B cell (primary cell): ENCODE measurements at regions not wholly inside any gene's neighbourhood (a gene's known extent, or its start where the extent isn't known, plus 50 kb on each side); places are given as distances from the start of the nearest gene placed in this dataset.

ENCODE experiments used
- ATAC-seq: fragments of 200-7000 bp; cut with Tn5 transposase; one replicate; pipeline ENCODE4 v1.10.0; 2021; ENCODE audit warnings: low read depth, mild to moderate bottlenecking, moderate number of reproducible peaks, moderate library complexity
- CTCF ChIA-PET: fragments of 350-600 bp; sonication (Branson Sonifier 250); formaldehyde crosslinking; loops from one replicate; lab custom pipeline; 2021; ENCODE audit warnings: antibody characterized with exemption, inconsistent platforms; lab: Charles Lee
- POLR2A ChIA-PET: fragments of 350-600 bp; sonication (Branson Sonifier 250); formaldehyde crosslinking; loops from one replicate; lab custom pipeline; 2021; ENCODE audit warnings: antibody characterized with exemption; lab: Charles Lee
- DNase-seq: peaks from one replicate; pipeline ENCODE4 v3.0.0; 2013
- H2AFZ ChIP-seq: 2 replicates; pipeline ENCODE4 v1.6.1; 2012; ENCODE audit warnings: mild to moderate bottlenecking, low read depth, low read length; ENCODE audit not compliant: insufficient read depth, poor library complexity, severe bottlenecking
- H3K27ac ChIP-seq, 2 donors: 1 replicate in 1 of 2; 2 replicates in 1 of 2; pipeline ENCODE4 v1.5.1; 2012 to 2013; ENCODE audit warnings: low read length in 2 of 2, mild to moderate bottlenecking in 2 of 2, moderate library complexity in 1 of 2
- H3K27me3 ChIP-seq, 4 experiments: fragments of 200-600 bp in 1 of 4; sonication (generic) in 1 of 4; replicated peaks in 1 of 4; 1 replicate in 2 of 4; 2 replicates in 2 of 4; pipeline versions ENCODE4 v1.6.1 to v1.7.0; 2013 to 2016; ENCODE audit warnings: low read length in 3 of 4, mild to moderate bottlenecking in 2 of 4, mixed read lengths in 1 of 4, moderate library complexity in 1 of 4; ENCODE audit not compliant: insufficient read depth in 4 of 4, control insufficient read depth in 3 of 4; ENCODE audit errors: control extremely low read depth in 1 of 4
- H3K36me3 ChIP-seq, 2 experiments: replicated peaks in 1 of 2; 1 replicate in 1 of 2; 2 replicates in 1 of 2; pipeline versions ENCODE4 v1.6.1 to v1.7.1; 2013; ENCODE audit warnings: low read length in 1 of 2; ENCODE audit not compliant: insufficient read depth in 2 of 2, control insufficient read depth in 1 of 2; ENCODE audit errors: control extremely low read depth in 1 of 2, extremely low read depth in 1 of 2
- H3K4me1 ChIP-seq, 2 donors: fragments of 200-600 bp in 1 of 2; sonication (generic) in 1 of 2; 1 replicate in 1 of 2; 2 replicates in 1 of 2; pipeline versions ENCODE4 v1.5.1 to v1.6.1; 2013 to 2017; ENCODE audit warnings: low read length in 2 of 2; ENCODE audit not compliant: control insufficient read depth in 2 of 2, insufficient read depth in 2 of 2
- H3K4me2 ChIP-seq: replicated peaks from 2 replicates; pipeline ENCODE3; 2012; ENCODE audit warnings: mild to moderate bottlenecking, low read depth, low read length; ENCODE audit not compliant: poor library complexity, severe bottlenecking
- H3K4me3 ChIP-seq, 5 experiments: fragments of 200-600 bp in 1 of 5; sonication (generic) in 1 of 5; 1 replicate in 3 of 5; 2 replicates in 2 of 5; pipeline versions ENCODE4 v1.5.1 to v1.7.0; 2011 to 2016; ENCODE audit warnings: low read length in 4 of 5, mild to moderate bottlenecking in 4 of 5, low read depth in 2 of 5, control low read depth in 1 of 5, moderate library complexity in 1 of 5; ENCODE audit not compliant: insufficient read depth in 1 of 5; ENCODE audit errors: control extremely low read depth in 1 of 5, extremely low read depth in 1 of 5
- H3K79me2 ChIP-seq: fragments of 200-600 bp; sonication (generic); one replicate; pipeline ENCODE4 v1.6.0; 2016; ENCODE audit warnings: low read length; ENCODE audit not compliant: control insufficient read depth, insufficient read depth
- H3K9ac ChIP-seq: fragments of 200-600 bp; sonication (generic); 2 replicates; pipeline ENCODE4 v1.6.1; 2017; ENCODE audit warnings: mild to moderate bottlenecking, low read length, moderate library complexity
- H3K9me3 ChIP-seq, 3 donors: one replicate each; pipeline versions ENCODE4 v1.6.1 to v1.7.1; 2013; ENCODE audit warnings: low read length in 2 of 3; ENCODE audit not compliant: control insufficient read depth in 2 of 3, insufficient read depth in 1 of 3; ENCODE audit errors: control extremely low read depth in 1 of 3
- H4K20me1 ChIP-seq: 2 replicates; pipeline ENCODE4 v1.6.0; 2012; ENCODE audit warnings: mild to moderate bottlenecking, low read length; ENCODE audit not compliant: insufficient read depth, control insufficient read depth, poor library complexity, severe bottlenecking
- H3K27ac Mint-ChIP-seq: one replicate; pipeline ENCODE4 v1.8.0; 2021; ENCODE audit warnings: mixed read lengths
- H3K27me3 Mint-ChIP-seq: one replicate; pipeline ENCODE4 v1.8.0; 2021; ENCODE audit warnings: mixed read lengths
- H3K4me1 Mint-ChIP-seq: one replicate; pipeline ENCODE4 v1.8.0; 2021; ENCODE audit warnings: mixed read lengths
- H3K4me3 Mint-ChIP-seq: one replicate; pipeline ENCODE4 v1.8.0; 2021; ENCODE audit warnings: mixed read lengths
- H3K9me3 Mint-ChIP-seq: one replicate; pipeline ENCODE4 v1.8.0; 2022; ENCODE audit warnings: mixed read lengths; ENCODE audit not compliant: insufficient read depth
- EZH2 ChIP-seq: IDR thresholded peaks from 2 replicates; pipeline ENCODE4 v1.6.1; 2012; ENCODE audit warnings: borderline replicate concordance, low read depth, mild to moderate bottlenecking, moderate library complexity, low read length; ENCODE audit not compliant: insufficient read depth, poor library complexity, severe bottlenecking
- WGBS: methylation state at CpG from one replicate; pipeline ENCODE4 v1.1.5; 2013; ENCODE audit warnings: missing lambda C conversion rate; ENCODE audit not compliant: insufficient coverage; 5-methylcytosine and 5-hydroxymethylcytosine counted together
- intact Hi-C: fragments of 100-400 bp; cut with micrococcal nuclease; formaldehyde crosslinking; loops from one replicate; pipeline ENCODE4 v1.10.0; 2022
- TF ChIP-seq, protein P1 (sequence below): fragments of 200-600 bp; IDR thresholded peaks from one replicate; pipeline ENCODE4 v1.8.0; 2022; ENCODE audit warnings: antibody characterized with exemption, mild to moderate bottlenecking

DNA sequence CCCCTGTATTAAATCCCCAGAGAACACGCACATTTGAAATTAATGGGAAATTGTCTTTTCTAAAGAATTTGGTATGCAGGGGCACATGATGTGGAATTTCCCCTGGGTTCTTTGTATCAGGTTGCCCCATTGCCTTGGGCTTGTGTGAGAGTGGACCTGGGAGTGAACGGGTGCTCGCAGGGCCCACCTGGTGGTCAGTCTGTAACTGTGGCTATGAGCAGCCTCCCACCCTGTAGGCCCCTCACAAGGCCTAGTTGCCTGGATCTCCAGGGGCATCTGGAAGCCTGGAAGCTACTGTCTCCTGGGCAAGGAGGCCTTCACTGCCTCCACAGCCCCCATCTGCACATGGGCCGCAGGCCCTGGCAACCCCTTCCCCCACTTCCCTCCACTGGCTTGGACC is 96.7 kb downstream of the SLC25A47 start:
- intact Hi-C loops: no loop called here
- H2AFZ ChIP-seq: no peak overlapping the region
- no peak overlapping the region for H3K27ac ChIP-seq
- no peak overlapping the region for H3K4me3 ChIP-seq
- ChIA-PET POLR2A (no interaction called here), CTCF (no interaction called here)
- H3K36me3 ChIP-seq: no peaks in the 10 kb centered on the region
- no peak overlapping the region for H3K27ac Mint-ChIP-seq
- H3K27me3 ChIP-seq: no peaks in the 10 kb centered on the region
- no peaks in the 10 kb centered on the region for H3K27me3 Mint-ChIP-seq
- no peak for DNase-seq
- peaks cover 1% of the 10 kb centered on the region for H3K4me1 Mint-ChIP-seq
- H4K20me1 ChIP-seq: no peaks in the 10 kb centered on the region
- no peaks in the 10 kb centered on the region for H3K4me1 ChIP-seq
- WGBS: 100% methylated on average over 1 of the region's 4 CpGs
- no peak for ATAC-seq
- no peak overlapping the region for H3K4me3 Mint-ChIP-seq
- H3K9ac ChIP-seq: no peak overlapping the region
- no peak overlapping the region for H3K4me2 ChIP-seq
- H3K79me2 ChIP-seq: peaks cover 7% of the 10 kb centered on the region
- TF ChIP-seq, protein P1, sequence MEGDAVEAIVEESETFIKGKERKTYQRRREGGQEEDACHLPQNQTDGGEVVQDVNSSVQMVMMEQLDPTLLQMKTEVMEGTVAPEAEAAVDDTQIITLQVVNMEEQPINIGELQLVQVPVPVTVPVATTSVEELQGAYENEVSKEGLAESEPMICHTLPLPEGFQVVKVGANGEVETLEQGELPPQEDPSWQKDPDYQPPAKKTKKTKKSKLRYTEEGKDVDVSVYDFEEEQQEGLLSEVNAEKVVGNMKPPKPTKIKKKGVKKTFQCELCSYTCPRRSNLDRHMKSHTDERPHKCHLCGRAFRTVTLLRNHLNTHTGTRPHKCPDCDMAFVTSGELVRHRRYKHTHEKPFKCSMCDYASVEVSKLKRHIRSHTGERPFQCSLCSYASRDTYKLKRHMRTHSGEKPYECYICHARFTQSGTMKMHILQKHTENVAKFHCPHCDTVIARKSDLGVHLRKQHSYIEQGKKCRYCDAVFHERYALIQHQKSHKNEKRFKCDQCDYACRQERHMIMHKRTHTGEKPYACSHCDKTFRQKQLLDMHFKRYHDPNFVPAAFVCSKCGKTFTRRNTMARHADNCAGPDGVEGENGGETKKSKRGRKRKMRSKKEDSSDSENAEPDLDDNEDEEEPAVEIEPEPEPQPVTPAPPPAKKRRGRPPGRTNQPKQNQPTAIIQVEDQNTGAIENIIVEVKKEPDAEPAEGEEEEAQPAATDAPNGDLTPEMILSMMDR: no peak
- no peak for TF ChIP-seq EZH2
- H3K9me3 ChIP-seq: no peaks in the 10 kb centered on the region
- H3K9me3 Mint-ChIP-seq: no peaks in the 10 kb centered on the region

DNA sequence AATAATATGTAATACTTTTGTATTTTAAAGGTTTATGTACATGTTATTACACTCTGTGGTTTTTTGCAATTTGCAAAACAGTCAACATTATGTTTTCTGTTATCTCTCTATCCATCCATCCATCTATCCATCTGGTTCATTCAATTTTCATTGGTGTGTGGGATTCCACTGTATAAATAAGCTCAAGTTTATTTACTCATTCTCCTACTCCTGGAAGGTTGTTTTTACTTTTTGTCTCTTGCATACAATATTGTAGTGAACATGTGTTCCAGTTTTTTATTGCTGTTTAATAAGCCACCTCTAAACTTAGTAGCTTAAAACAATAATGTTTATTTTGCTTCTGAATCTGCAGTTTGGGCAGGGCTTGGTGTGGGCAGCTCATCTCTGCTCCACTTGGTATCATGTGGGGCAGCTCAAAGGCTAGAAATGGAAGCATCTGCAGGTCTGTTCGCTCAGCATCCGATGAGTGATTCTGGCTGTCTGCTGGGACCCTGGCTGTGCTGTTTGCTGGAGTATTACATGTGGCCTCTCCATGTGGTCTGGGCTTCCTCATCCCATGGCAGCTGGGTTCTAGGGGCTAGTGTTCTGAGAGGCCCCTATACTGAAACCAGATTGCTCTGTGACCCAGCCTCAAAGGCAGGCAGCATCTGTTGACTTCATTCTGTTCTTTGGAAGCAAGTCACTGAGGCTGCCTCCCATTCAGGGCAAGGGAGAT is 98.8 kb downstream of the SLC25A47 start:
- H4K20me1 ChIP-seq: no peaks in the 10 kb centered on the region
- Mint-ChIP-seq H3K27me3 (no peaks in the 10 kb centered on the region), H3K4me3 (no peak overlapping the region), H3K27ac (no peak overlapping the region), H3K4me1 (peaks cover 2% of the 10 kb centered on the region), H3K9me3 (no peaks in the 10 kb centered on the region)
- POLR2A ChIA-PET: no interaction called here
- no peaks in the 10 kb centered on the region for H3K4me1 ChIP-seq
- intact Hi-C loops: no loop called here
- CTCF ChIA-PET: no interaction called here
- no peak overlapping the region for H3K4me2 ChIP-seq
- no peak overlapping the region for H3K9ac ChIP-seq
- ATAC-seq (no peak), DNase-seq (no peak)
- no peaks in the 10 kb centered on the region for H3K27me3 ChIP-seq
- no peaks in the 10 kb centered on the region for H3K9me3 ChIP-seq
- no peak overlapping the region for H2AFZ ChIP-seq
- no peak overlapping the region for H3K27ac ChIP-seq
- WGBS: 42% methylated on average over 2 of the region's 2 CpGs
- H3K36me3 ChIP-seq: no peaks in the 10 kb centered on the region
- H3K4me3 ChIP-seq: no peak overlapping the region
- TF ChIP-seq, protein P1: no peak
- no peak for TF ChIP-seq EZH2
- H3K79me2 ChIP-seq: peaks cover 2% of the 10 kb centered on the region
